ENCODE measurements at regions not wholly inside any gene's neighbourhood (a gene's known extent, or its start where the extent isn't known, plus 50 kb on each side); places are given as distances from the start of the nearest gene placed in this dataset.
"Not testable (repeated sequence)": the region's sequence is repeated elsewhere in the genome, so short reads cannot be mapped to it uniquely, and the experiment has no call there.

- H3K4me3 ChIP-seq (ENCODE audit: control insufficient read depth, low read depth, low read length), result not testable (repeated sequence)
- peak; percentile 60 for TF ChIP-seq CTCF (conservative IDR thresholded peaks at IDR 0.05; ENCODE audit: control insufficient read depth, insufficient read depth, low read depth, low read length)
- DNase-seq (ENCODE audit: low read depth), result peak; percentile 51
Observed at GRCh38 chr17:45592433-45592923, 102.0 kb upstream of the PLEKHM1 start.

- not testable (repeated sequence) for DNase-seq (ENCODE audit: low read depth); H3K4me3 ChIP-seq (ENCODE audit: control insufficient read depth, low read depth, low read length)
Observed at GRCh38 chr17:45596347-45596746, 105.8 kb upstream of the PLEKHM1 start.

- not testable (repeated sequence) for H3K4me3 ChIP-seq (ENCODE audit: control insufficient read depth, low read depth, low read length); DNase-seq (ENCODE audit: low read depth)
Observed at GRCh38 chr17:45600052-45601012, 109.8 kb upstream of the PLEKHM1 start.

GRCh38 chr17:45601013-45601412 lies 110.5 kb upstream of the PLEKHM1 start:
- not testable (repeated sequence) for H3K4me3 ChIP-seq (ENCODE audit: control insufficient read depth, low read depth, low read length); DNase-seq (ENCODE audit: low read depth)

- H3K4me3 ChIP-seq (ENCODE audit: control insufficient read depth, low read depth, low read length); DNase-seq (ENCODE audit: low read depth): not testable (repeated sequence)
Observed at GRCh38 chr17:45601605-45602539, 111.4 kb upstream of the PLEKHM1 start.

- not testable (repeated sequence) for H3K4me3 ChIP-seq (ENCODE audit: control insufficient read depth, low read depth, low read length); DNase-seq (ENCODE audit: low read depth)
Observed at GRCh38 chr17:45605751-45606150, 115.2 kb upstream of the PLEKHM1 start.

- H3K4me3 ChIP-seq (ENCODE audit: control insufficient read depth, low read depth, low read length), result peak overlapping the region; percentile 37
- DNase-seq (ENCODE audit: low read depth), result not testable (repeated sequence)
Observed at GRCh38 chr17:45619984-45620405, 129.5 kb upstream of the PLEKHM1 start.

- peak overlapping the region; percentile 37 for H3K4me3 ChIP-seq (ENCODE audit: control insufficient read depth, low read depth, low read length)
Observed at GRCh38 chr17:45620468-45620867, 129.9 kb upstream of the PLEKHM1 start.

GRCh38 chr17:45621087-45621486 lies 130.6 kb upstream of the PLEKHM1 start:
- not testable (repeated sequence) for H3K4me3 ChIP-seq (ENCODE audit: control insufficient read depth, low read depth, low read length); DNase-seq (ENCODE audit: low read depth)

More at GRCh38 chr17:45620468-45620867, 129.9 kb upstream of the PLEKHM1 start:
- DNase-seq (ENCODE audit: low read depth), result not testable (repeated sequence)

GRCh38 chr17:45622295-45622694 lies 131.8 kb upstream of the PLEKHM1 start:
- H3K4me3 ChIP-seq (ENCODE audit: control insufficient read depth, low read depth, low read length); DNase-seq (ENCODE audit: low read depth): not testable (repeated sequence)

GRCh38 chr17:45628019-45628418 lies 137.5 kb upstream of the PLEKHM1 start:
- no peak for DNase-seq (ENCODE audit: low read depth)
- no peak for TF ChIP-seq CTCF (conservative IDR thresholded peaks at IDR 0.05; ENCODE audit: control insufficient read depth, insufficient read depth, low read depth, low read length)
- no peak overlapping the region for H3K4me3 ChIP-seq (ENCODE audit: control insufficient read depth, low read depth, low read length)
